Skeletal muscle satellite cell (primary cell): ENCODE measurements at regions not wholly inside any gene's neighbourhood (a gene's known extent, or its start where the extent isn't known, plus 50 kb on each side); places are given as distances from the start of the nearest gene placed in this dataset.
A peak's percentile ranks its signal among the peaks of the same experiment; 100 is the strongest.

Experiments used
- H3K27me3 ChIP-seq: 2 replicates; pipeline ENCODE4 v1.7.0; 2013; ENCODE audit warnings: low read length; ENCODE audit not compliant: control insufficient read depth, insufficient read depth
- H3K36me3 ChIP-seq: 2 replicates; pipeline ENCODE4 v1.7.0; 2013; ENCODE audit warnings: mild to moderate bottlenecking, control low read depth, low read length; ENCODE audit not compliant: insufficient read depth
- H3K4me1 ChIP-seq: 2 replicates; pipeline ENCODE4 v1.7.0; 2013; ENCODE audit warnings: low read length; ENCODE audit not compliant: control insufficient read depth, insufficient read depth
- H3K4me2 ChIP-seq: 2 replicates; pipeline ENCODE4 v1.7.0; 2013; ENCODE audit warnings: mild to moderate bottlenecking, low read length
- H3K4me3 ChIP-seq: 2 replicates; pipeline ENCODE4 v1.7.0; 2013; ENCODE audit warnings: low read length
- H3K9ac ChIP-seq: 2 replicates; pipeline ENCODE4 v1.7.0; 2013; ENCODE audit warnings: mild to moderate bottlenecking, low read depth, low read length, moderate library complexity
- H3K9me3 ChIP-seq: replicated peaks from 2 replicates; pipeline ENCODE4 v1.7.0; 2013; ENCODE audit warnings: mild to moderate bottlenecking, control low read depth, low read length

DNA sequence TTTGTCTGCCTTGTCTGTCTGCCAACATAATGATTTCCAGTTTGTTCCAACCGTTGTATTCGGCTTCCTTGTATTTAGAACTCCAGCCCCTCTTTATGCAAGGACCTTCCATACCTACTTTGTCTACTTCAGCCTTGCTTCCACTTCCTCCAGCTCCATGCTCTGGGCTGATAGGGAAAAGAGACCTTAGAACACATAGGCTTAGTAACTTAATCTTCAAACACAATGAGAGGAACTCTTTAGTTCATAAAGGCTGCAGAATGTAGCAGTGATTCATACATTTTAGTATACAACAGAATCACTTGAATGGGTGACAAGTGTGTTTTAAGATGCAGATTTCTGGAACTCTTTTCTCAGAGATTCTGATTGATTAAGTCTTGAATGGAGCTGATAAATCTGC lies 102.8 kb upstream of the IFNE start:
- Histone ChIP-seq H3K36me3 (no peaks in the 10 kb centered on the region), H3K9ac (no peak overlapping the region), H3K27me3 (no peaks in the 10 kb centered on the region), H3K4me1 (peaks cover 41% of the 10 kb centered on the region), H3K9me3 (no peaks in the 10 kb centered on the region), H3K4me3 (no peak overlapping the region), H3K4me2 (no peak overlapping the region)

GRCh38 chr9:21585756-21586752 lies 103.9 kb upstream of the IFNE start:
- H3K4me1 ChIP-seq, result peaks cover 53% of the 10 kb centered on the region
- H3K4me3 ChIP-seq, result no peak overlapping the region
- no peaks in the 10 kb centered on the region for H3K9me3 ChIP-seq
- H3K36me3 ChIP-seq, result no peaks in the 10 kb centered on the region
- no peaks in the 10 kb centered on the region for H3K27me3 ChIP-seq
- H3K9ac ChIP-seq, result no peak overlapping the region
- H3K4me2 ChIP-seq, result no peak overlapping the region

DNA sequence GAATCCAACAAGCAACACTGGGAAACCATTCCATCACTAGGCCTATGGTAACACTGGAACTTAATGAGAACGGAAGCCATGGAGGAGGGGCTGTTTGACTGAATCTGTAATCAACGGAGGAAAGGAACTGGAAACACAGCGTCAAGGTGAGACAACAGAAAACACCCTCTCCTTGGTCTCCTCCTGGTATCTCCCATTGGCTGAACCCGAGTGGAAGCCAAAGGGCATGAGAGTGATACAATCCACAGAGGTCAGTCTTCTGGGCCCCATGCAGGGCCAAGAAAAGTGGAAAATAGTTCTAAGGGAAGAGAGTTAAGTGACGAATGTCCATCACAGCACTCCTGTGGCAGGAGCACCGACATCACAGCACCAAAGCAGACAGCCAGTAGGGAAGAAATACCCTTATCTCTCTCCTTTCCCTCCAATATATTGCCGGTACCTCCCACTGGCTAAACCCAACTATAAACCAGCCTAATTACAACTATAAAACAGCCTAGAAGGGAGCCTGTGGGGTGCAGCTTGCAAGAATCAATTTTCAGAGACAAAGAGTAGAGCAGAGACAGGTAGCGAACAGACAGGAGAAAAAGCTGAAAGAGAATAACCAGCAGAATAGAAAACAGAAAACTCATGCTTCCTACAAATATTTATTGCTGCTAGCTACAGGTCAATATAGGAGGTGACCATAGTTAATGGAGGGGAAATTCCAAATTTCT lies 107.4 kb upstream of the IFNE start:
- H3K4me3 ChIP-seq, result peak overlapping the region; percentile 64
- no peaks in the 10 kb centered on the region for H3K27me3 ChIP-seq
- H3K4me1 ChIP-seq, result peaks cover 59% of the 10 kb centered on the region
- H3K9me3 ChIP-seq, result no peaks in the 10 kb centered on the region
- H3K36me3 ChIP-seq, result no peaks in the 10 kb centered on the region
- peak overlapping the region; percentile 79 for H3K4me2 ChIP-seq
- H3K9ac ChIP-seq, result no peak overlapping the region

- peak overlapping the region; percentile 83 for H3K9ac ChIP-seq
Observed at GRCh38 chr9:21590058-21590996, 108.2 kb upstream of the IFNE start.

GRCh38 chr9:21591221-21592062 lies 109.3 kb upstream of the IFNE start:
- peak overlapping the region; percentile 79 for H3K4me2 ChIP-seq
- peak overlapping the region; percentile 83 for H3K9ac ChIP-seq
- no peaks in the 10 kb centered on the region for H3K27me3 ChIP-seq
- peaks cover 44% of the 10 kb centered on the region for H3K4me1 ChIP-seq
- no peaks in the 10 kb centered on the region for H3K36me3 ChIP-seq
- H3K4me3 ChIP-seq, result peak overlapping the region; percentile 64
- H3K9me3 ChIP-seq, result no peaks in the 10 kb centered on the region

More at GRCh38 chr9:21590058-21590996, 108.2 kb upstream of the IFNE start:
- Histone ChIP-seq H3K4me1 (peaks cover 55% of the 10 kb centered on the region), H3K4me3 (peak overlapping the region; percentile 64), H3K9me3 (no peaks in the 10 kb centered on the region), H3K36me3 (no peaks in the 10 kb centered on the region), H3K27me3 (no peaks in the 10 kb centered on the region), H3K4me2 (peak overlapping the region; percentile 79)

DNA sequence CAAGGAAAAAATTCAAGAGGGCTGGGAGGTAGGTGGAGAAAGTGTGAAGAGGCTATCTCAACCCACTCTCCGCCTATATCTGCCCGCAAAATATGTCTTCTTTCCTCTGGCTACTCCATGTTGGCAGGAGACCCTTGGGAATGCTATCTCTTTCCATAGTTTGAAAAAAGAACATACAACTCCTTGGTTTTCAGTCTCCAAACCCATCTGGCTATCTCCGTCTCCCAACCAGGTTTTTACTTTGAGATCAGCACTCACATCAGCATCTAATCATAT lies 109.9 kb upstream of the IFNE start:
- no peaks in the 10 kb centered on the region for H3K36me3 ChIP-seq
- peaks cover 42% of the 10 kb centered on the region for H3K4me1 ChIP-seq
- peak overlapping the region; percentile 25 for H3K4me2 ChIP-seq
- H3K4me3 ChIP-seq, result peak overlapping the region; percentile 4
- H3K27me3 ChIP-seq, result no peaks in the 10 kb centered on the region
- peak overlapping the region; percentile 23 for H3K9ac ChIP-seq
- H3K9me3 ChIP-seq, result no peaks in the 10 kb centered on the region

- Histone ChIP-seq H3K9ac (no peak overlapping the region), H3K4me1 (peaks cover 9% of the 10 kb centered on the region), H3K4me2 (no peak overlapping the region), H3K36me3 (no peaks in the 10 kb centered on the region), H3K27me3 (no peaks in the 10 kb centered on the region), H3K4me3 (no peak overlapping the region), H3K9me3 (no peaks in the 10 kb centered on the region)
Observed at GRCh38 chr9:21597284-21597683, 115.2 kb upstream of the IFNE start.

DNA sequence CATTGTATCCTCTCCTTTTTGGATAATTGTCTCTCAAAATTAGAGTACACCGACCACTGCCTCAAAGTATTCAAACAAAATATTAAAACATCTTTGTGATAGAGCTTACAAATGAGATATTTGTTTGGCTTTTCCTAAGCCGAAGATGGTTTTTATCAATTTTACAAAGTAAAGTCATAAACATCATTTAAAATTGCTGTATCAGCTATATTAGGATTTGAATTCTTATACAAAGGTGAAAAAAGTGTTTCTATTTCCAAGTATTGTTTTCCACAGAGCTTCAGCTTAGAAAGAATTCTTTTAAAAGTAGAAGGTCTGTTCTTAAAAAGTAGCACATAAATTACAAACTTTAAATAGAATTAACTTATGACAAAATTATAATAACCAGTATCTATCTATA lies 116.6 kb upstream of the IFNE start:
- H3K27me3 ChIP-seq, result no peaks in the 10 kb centered on the region
- H3K9me3 ChIP-seq, result no peaks in the 10 kb centered on the region
- H3K9ac ChIP-seq, result no peak overlapping the region
- H3K4me2 ChIP-seq, result no peak overlapping the region
- H3K4me1 ChIP-seq, result no peaks in the 10 kb centered on the region
- H3K4me3 ChIP-seq, result no peak overlapping the region
- no peaks in the 10 kb centered on the region for H3K36me3 ChIP-seq

- no peaks in the 10 kb centered on the region for H3K9me3 ChIP-seq
- peaks cover 21% of the 10 kb centered on the region for H3K4me1 ChIP-seq
- H3K36me3 ChIP-seq, result no peaks in the 10 kb centered on the region
- no peaks in the 10 kb centered on the region for H3K27me3 ChIP-seq
- H3K4me3 ChIP-seq, result no peak overlapping the region
- H3K9ac ChIP-seq, result peak overlapping the region; percentile 5
- peak overlapping the region; percentile 27 for H3K4me2 ChIP-seq
Observed at GRCh38 chr9:21605489-21605931, 123.4 kb upstream of the IFNE start.

DNA sequence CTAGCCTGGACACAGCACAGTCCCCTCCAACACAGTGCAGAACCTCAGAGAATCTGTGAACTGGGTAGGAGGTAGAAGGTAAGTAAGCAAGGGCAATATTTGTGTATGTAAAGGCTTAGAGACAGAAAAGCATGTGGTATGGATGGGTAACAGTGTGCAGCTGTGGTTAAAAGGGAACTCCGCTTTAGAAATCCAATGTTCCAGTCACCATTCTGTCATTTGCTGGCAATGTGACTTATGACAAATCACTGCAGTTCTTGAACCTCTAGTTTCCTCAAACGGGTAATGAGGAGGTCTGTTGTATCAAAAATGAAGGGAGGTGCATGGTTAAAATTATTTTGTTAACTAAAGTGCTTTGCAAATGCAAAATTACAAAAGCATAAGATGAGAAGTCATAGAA lies 125.5 kb upstream of the IFNE start:
- Histone ChIP-seq H3K4me1 (peaks cover 30% of the 10 kb centered on the region), H3K36me3 (no peaks in the 10 kb centered on the region), H3K4me3 (no peak overlapping the region), H3K27me3 (no peaks in the 10 kb centered on the region), H3K4me2 (no peak overlapping the region), H3K9ac (no peak overlapping the region), H3K9me3 (no peaks in the 10 kb centered on the region)
